Breast epithelium (tissue), 4 donors: ENCODE measurements at regions not wholly inside any gene's neighbourhood (a gene's known extent, or its start where the extent isn't known, plus 50 kb on each side); places are given as distances from the start of the nearest gene placed in this dataset.

Source experiments
- DNase-seq, 2 donors: peaks; one replicate each; pipeline ENCODE4 v3.0.0-alpha.2; 2019; ENCODE audit warnings: low spot score in 2 of 2
- H3K27ac ChIP-seq, 2 donors: fragments of 200-600 bp; sonication (generic) in 1 of 2; one replicate each; pipeline ENCODE4 v1.5.1; 2016 to 2019; ENCODE audit warnings: mild to moderate bottlenecking in 1 of 2
- H3K27me3 ChIP-seq, 2 donors: fragments of 200-600 bp; sonication (generic) in 1 of 2; one replicate each; pipeline versions ENCODE4 v1.5.1 to v1.6.0; 2017 to 2019; ENCODE audit warnings: control low read depth in 1 of 2, mild to moderate bottlenecking in 1 of 2
- H3K36me3 ChIP-seq: fragments of 200-600 bp; one replicate; pipeline ENCODE4 v1.5.1; 2019
- H3K4me1 ChIP-seq, 2 donors: fragments of 200-600 bp; sonication (generic); one replicate each; pipeline ENCODE4 v1.5.1; 2016 to 2019; ENCODE audit warnings: control low read depth in 1 of 2
- H3K4me3 ChIP-seq, 3 donors: fragments of 200-600 bp; sonication (generic); 1 replicate in 2 of 3; 2 replicates in 1 of 3; pipeline ENCODE4 v1.5.1; 2016 to 2019; ENCODE audit warnings: mild to moderate bottlenecking in 3 of 3, moderate library complexity in 2 of 3
- H3K9me3 ChIP-seq, 2 donors: fragments of 200-600 bp; sonication (generic) in 1 of 2; one replicate each; pipeline ENCODE4 v1.5.1; 2016 to 2019; ENCODE audit warnings: control low read depth in 1 of 2
- CTCF ChIP-seq, 3 donors: fragments of 450-650 bp; IDR thresholded peaks; one replicate each; pipeline ENCODE4 v1.5.1; 2016 to 2017; ENCODE audit warnings: antibody characterized with exemption in 3 of 3, mild to moderate bottlenecking in 3 of 3, moderate library complexity in 3 of 3
- POLR2A ChIP-seq: fragments of 450-650 bp; IDR thresholded peaks from one replicate; pipeline ENCODE4 v1.6.1; 2016; ENCODE audit warnings: antibody characterized with exemption, mild to moderate bottlenecking, moderate library complexity
- POLR2AphosphoS5 ChIP-seq, 3 donors: sonication (generic); formaldehyde crosslinking; IDR thresholded peaks; one replicate each; pipeline ENCODE4 v1.6.1; 2017; ENCODE audit warnings: antibody characterized with exemption in 3 of 3
- intact Hi-C: fragments of 100-400 bp; cut with DNase I; formaldehyde crosslinking; loops from one replicate; pipeline ENCODE4 v1.15.1; 2023; ENCODE audit warnings: low total_unique reads

GRCh38 chr2:239598732-239599090, 197.9 kb upstream of the HDAC4 start:
- intact Hi-C loops: no loop called here
- no peaks in the 10 kb centered on the region for H3K9me3 ChIP-seq
- peak in 1 of 2 donors; percentile 31 for DNase-seq

GRCh38 chr2:239598011-239598731, 197.4 kb upstream of the HDAC4 start:
- Histone ChIP-seq H3K4me3 (no peak overlapping the region), H3K27me3 (no peaks in the 10 kb centered on the region), H3K36me3 (no peaks in the 10 kb centered on the region), H3K27ac (no peak overlapping the region), H3K9me3 (no peaks in the 10 kb centered on the region), H3K4me1 (no peaks in the 10 kb centered on the region)
- TF ChIP-seq POLR2A (no peak), POLR2AphosphoS5 (IDR thresholded peaks at IDR 0.05) (no peak), CTCF (IDR thresholded peaks at IDR 0.05) (no peak)
- intact Hi-C loops: no loop called here
- peak in 1 of 2 donors; percentile 39 for DNase-seq

More at GRCh38 chr2:239598732-239599090, 197.9 kb upstream of the HDAC4 start:
- H3K4me1 ChIP-seq: no peaks in the 10 kb centered on the region
- H3K27ac ChIP-seq: no peak overlapping the region
- no peak overlapping the region for H3K4me3 ChIP-seq
- H3K36me3 ChIP-seq: no peaks in the 10 kb centered on the region
- no peaks in the 10 kb centered on the region for H3K27me3 ChIP-seq
- TF ChIP-seq CTCF (IDR thresholded peaks at IDR 0.05) (no peak), POLR2AphosphoS5 (IDR thresholded peaks at IDR 0.05) (no peak), POLR2A (no peak)

GRCh38 chr2:239597216-239597615, 196.4 kb upstream of the HDAC4 start:
- intact Hi-C loops: no loop called here
- H3K4me3 ChIP-seq: no peak overlapping the region
- peak in 1 of 2 donors; percentile 28 for DNase-seq
- H3K4me1 ChIP-seq: no peaks in the 10 kb centered on the region
- no peak for TF ChIP-seq POLR2A
- no peaks in the 10 kb centered on the region for H3K27me3 ChIP-seq
- H3K27ac ChIP-seq: no peak overlapping the region
- H3K36me3 ChIP-seq: no peaks in the 10 kb centered on the region
- no peaks in the 10 kb centered on the region for H3K9me3 ChIP-seq

- no peak overlapping the region for H3K4me3 ChIP-seq
- no peak overlapping the region for H3K27ac ChIP-seq
- no peaks in the 10 kb centered on the region for H3K4me1 ChIP-seq
- DNase-seq: no peak
- H3K9me3 ChIP-seq: no peaks in the 10 kb centered on the region
- H3K36me3 ChIP-seq: no peaks in the 10 kb centered on the region
- H3K27me3 ChIP-seq: no peaks in the 10 kb centered on the region
- TF ChIP-seq POLR2AphosphoS5 (IDR thresholded peaks at IDR 0.05): no peak
- no peak for TF ChIP-seq POLR2A
- TF ChIP-seq CTCF (IDR thresholded peaks at IDR 0.05): no peak
- intact Hi-C loops: no loop called here
Measured at GRCh38 chr2:239596792-239597191, 196.0 kb upstream of the HDAC4 start.

- no peak overlapping the region for H3K4me3 ChIP-seq
- no peak for TF ChIP-seq POLR2AphosphoS5 (IDR thresholded peaks at IDR 0.05)
- TF ChIP-seq POLR2A: no peak
- no peak for TF ChIP-seq CTCF (IDR thresholded peaks at IDR 0.05)
- no peaks in the 10 kb centered on the region for H3K27me3 ChIP-seq
- H3K36me3 ChIP-seq: no peaks in the 10 kb centered on the region
- DNase-seq: peak in 1 of 2 donors; percentile 17
- H3K9me3 ChIP-seq: no peaks in the 10 kb centered on the region
- no peaks in the 10 kb centered on the region for H3K4me1 ChIP-seq
- no peak overlapping the region for H3K27ac ChIP-seq
- intact Hi-C loops: no loop called here
Measured at GRCh38 chr2:239596253-239596652, 195.4 kb upstream of the HDAC4 start.
